ENCODE measurements at regions not wholly inside any gene's neighbourhood (a gene's known extent, or its start where the extent isn't known, plus 50 kb on each side); places are given as distances from the start of the nearest gene placed in this dataset.
"Not testable (repeated sequence)": the region's sequence is repeated elsewhere in the genome, so short reads cannot be mapped to it uniquely, and the experiment has no call there.

- DNase-seq (ENCODE audit: low spot score) = no peak
Measured at GRCh38 chr2:196498962-196499361, 140.6 kb upstream of the CCDC150 start.

GRCh38 chr2:196499686-196500085 is 139.8 kb upstream of the CCDC150 start:
- DNase-seq (ENCODE audit: low spot score) = no peak

GRCh38 chr2:196500686-196501431 is 138.7 kb upstream of the CCDC150 start:
- no peak for DNase-seq (ENCODE audit: low spot score)

GRCh38 chr2:196501836-196502235 is 137.7 kb upstream of the CCDC150 start:
- DNase-seq (ENCODE audit: low spot score) = no peak

GRCh38 chr2:196502386-196502785 is 137.1 kb upstream of the CCDC150 start:
- DNase-seq (ENCODE audit: low spot score) = peak; percentile 13

GRCh38 chr2:196503398-196503797 is 136.1 kb upstream of the CCDC150 start:
- no peak for DNase-seq (ENCODE audit: low spot score)

GRCh38 chr2:196504788-196505187 is 134.7 kb upstream of the CCDC150 start:
- no peak for DNase-seq (ENCODE audit: low spot score)

- no peak for DNase-seq (ENCODE audit: low spot score)
Measured at GRCh38 chr2:196510246-196510645, 129.3 kb upstream of the CCDC150 start.

GRCh38 chr2:196511258-196512168 is 128.0 kb upstream of the CCDC150 start:
- no peak for DNase-seq (ENCODE audit: low spot score)

- DNase-seq (ENCODE audit: low spot score) = no peak
Measured at GRCh38 chr2:196513796-196514526, 125.6 kb upstream of the CCDC150 start.

GRCh38 chr2:196514641-196515040 is 124.9 kb upstream of the CCDC150 start:
- DNase-seq (ENCODE audit: low spot score) = no peak

- no peak for DNase-seq (ENCODE audit: low spot score)
Measured at GRCh38 chr2:196515051-196515450, 124.5 kb upstream of the CCDC150 start.

- DNase-seq (ENCODE audit: low spot score) = no peak
Measured at GRCh38 chr2:196515608-196516007, 123.9 kb upstream of the CCDC150 start.

GRCh38 chr2:196516564-196516963 is 123.0 kb upstream of the CCDC150 start:
- DNase-seq (ENCODE audit: low spot score) = no peak

- no peak for DNase-seq (ENCODE audit: low spot score)
Measured at GRCh38 chr2:196520605-196521004, 118.9 kb upstream of the CCDC150 start.

- DNase-seq (ENCODE audit: low spot score) = not testable (repeated sequence)
Measured at GRCh38 chr2:196526981-196527725, 112.4 kb upstream of the CCDC150 start.

- DNase-seq (ENCODE audit: low spot score) = no peak
Measured at GRCh38 chr2:196528486-196529223, 110.9 kb upstream of the CCDC150 start.

GRCh38 chr2:196530910-196531309 is 108.6 kb upstream of the CCDC150 start:
- DNase-seq (ENCODE audit: low spot score) = no peak

GRCh38 chr2:196533772-196534397 is 105.6 kb upstream of the CCDC150 start:
- no peak for DNase-seq (ENCODE audit: low spot score)

GRCh38 chr2:196534495-196534894 is 105.0 kb upstream of the CCDC150 start:
- no peak for DNase-seq (ENCODE audit: low spot score)

- DNase-seq (ENCODE audit: low spot score) = no peak
Measured at GRCh38 chr2:196535061-196535460, 104.5 kb upstream of the CCDC150 start.
